Upper lobe of left lung (tissue), 6 donors: ENCODE measurements at regions not wholly inside any gene's neighbourhood (a gene's known extent, or its start where the extent isn't known, plus 50 kb on each side); places are given as distances from the start of the nearest gene placed in this dataset.

Experiments
- ATAC-seq, 2 donors: fragments of 200-7000 bp; cut with Tn5 transposase; one replicate each; pipeline ENCODE4 v1.9.1; 2022; ENCODE audit warnings: mild to moderate bottlenecking in 2 of 2, moderate library complexity in 2 of 2; ENCODE audit not compliant: low FRiP score in 2 of 2
- DNase-seq, 2 donors: peaks; one replicate each; pipeline ENCODE4 v3.0.0-alpha.2; 2019 to 2020
- H3K27ac ChIP-seq, 4 donors: fragments of 200-600 bp; sonication (generic); one replicate each; pipeline ENCODE4 v1.5.1; 2016 to 2019
- H3K27me3 ChIP-seq, 4 donors: fragments of 200-600 bp; sonication (generic); one replicate each; pipeline ENCODE4 v1.5.1; 2017 to 2019
- H3K36me3 ChIP-seq, 4 donors: fragments of 200-600 bp; sonication (generic); one replicate each; pipeline ENCODE4 v1.5.1; 2016 to 2019
- H3K4me1 ChIP-seq, 4 donors: fragments of 200-600 bp; sonication (generic); one replicate each; pipeline ENCODE4 v1.5.1; 2018 to 2019
- H3K4me3 ChIP-seq, 4 donors: fragments of 200-600 bp; sonication (generic); one replicate each; pipeline ENCODE4 v1.5.1; 2017 to 2019; ENCODE audit warnings: mild to moderate bottlenecking in 2 of 4, moderate library complexity in 1 of 4
- H3K9me3 ChIP-seq, 4 donors: fragments of 200-600 bp; sonication (generic); one replicate each; pipeline ENCODE4 v1.5.1; 2018 to 2019
- EP300 ChIP-seq, 4 donors: sonication (generic); formaldehyde crosslinking; IDR thresholded peaks; one replicate each; pipeline ENCODE4 v1.5.1; 2017; ENCODE audit warnings: antibody characterized with exemption in 4 of 4, control low read depth in 2 of 4
- POLR2A ChIP-seq, 4 donors: fragments of 450-650 bp; IDR thresholded peaks; one replicate each; pipeline ENCODE4 v1.5.1; 2016 to 2017; ENCODE audit warnings: antibody characterized with exemption in 4 of 4, mild to moderate bottlenecking in 2 of 4
- POLR2AphosphoS5 ChIP-seq, 2 donors: sonication (generic); formaldehyde crosslinking; IDR thresholded peaks; one replicate each; pipeline ENCODE4 v1.5.1; 2017; ENCODE audit warnings: antibody characterized with exemption in 2 of 2
- WGBS, 2 donors: methylation state at CpG; one replicate each; pipeline ENCODE4 v1.1.5; 2017 to 2018; 5-methylcytosine and 5-hydroxymethylcytosine counted together
- TF ChIP-seq, protein P1 (sequence below), 6 experiments: fragments of 450-650 bp in 4 of 6; fragments of 200-600 bp in 2 of 6; sonication (generic) in 2 of 6; IDR thresholded peaks; one replicate each; pipeline ENCODE4 v1.5.1; 2016 to 2019; ENCODE audit warnings: antibody characterized with exemption in 6 of 6
- donor health status: DM: no; HTN: no; CAD: no; lungs with moderate emphysema.
- donor health status: DM: no; HTN: yes; CAD: no; lungs with severe emphysema.

GRCh38 chr7:46253520-46253919 is 332.4 kb upstream of the IGFBP3 start:
- DNase-seq (no peak), ATAC-seq (no peak)
- WGBS, 2 donors, result 85 to 87% methylated on average over 1 of the region's 1 CpG
- TF ChIP-seq, protein P1, sequence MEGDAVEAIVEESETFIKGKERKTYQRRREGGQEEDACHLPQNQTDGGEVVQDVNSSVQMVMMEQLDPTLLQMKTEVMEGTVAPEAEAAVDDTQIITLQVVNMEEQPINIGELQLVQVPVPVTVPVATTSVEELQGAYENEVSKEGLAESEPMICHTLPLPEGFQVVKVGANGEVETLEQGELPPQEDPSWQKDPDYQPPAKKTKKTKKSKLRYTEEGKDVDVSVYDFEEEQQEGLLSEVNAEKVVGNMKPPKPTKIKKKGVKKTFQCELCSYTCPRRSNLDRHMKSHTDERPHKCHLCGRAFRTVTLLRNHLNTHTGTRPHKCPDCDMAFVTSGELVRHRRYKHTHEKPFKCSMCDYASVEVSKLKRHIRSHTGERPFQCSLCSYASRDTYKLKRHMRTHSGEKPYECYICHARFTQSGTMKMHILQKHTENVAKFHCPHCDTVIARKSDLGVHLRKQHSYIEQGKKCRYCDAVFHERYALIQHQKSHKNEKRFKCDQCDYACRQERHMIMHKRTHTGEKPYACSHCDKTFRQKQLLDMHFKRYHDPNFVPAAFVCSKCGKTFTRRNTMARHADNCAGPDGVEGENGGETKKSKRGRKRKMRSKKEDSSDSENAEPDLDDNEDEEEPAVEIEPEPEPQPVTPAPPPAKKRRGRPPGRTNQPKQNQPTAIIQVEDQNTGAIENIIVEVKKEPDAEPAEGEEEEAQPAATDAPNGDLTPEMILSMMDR (IDR thresholded peaks at IDR 0.05), result no peak
- TF ChIP-seq POLR2A (IDR thresholded peaks at IDR 0.05) (no peak), POLR2AphosphoS5 (IDR thresholded peaks at IDR 0.05) (no peak), EP300 (IDR thresholded peaks at IDR 0.05) (no peak)
- H3K4me3 ChIP-seq, result no peak overlapping the region
- H3K9me3 ChIP-seq, result no peaks in the 10 kb centered on the region
- H3K4me1 ChIP-seq, result peaks cover 0 to 5% (median 0%) of the 10 kb centered on the region in 4 donors
- no peaks in the 10 kb centered on the region for H3K27me3 ChIP-seq
- no peaks in the 10 kb centered on the region for H3K36me3 ChIP-seq
- H3K27ac ChIP-seq, result no peak overlapping the region

GRCh38 chr7:46247664-46248063 is 326.6 kb upstream of the IGFBP3 start:
- ATAC-seq, result no peak
- Histone ChIP-seq H3K4me1 (no peaks in the 10 kb centered on the region), H3K27ac (no peak overlapping the region), H3K36me3 (no peaks in the 10 kb centered on the region), H3K4me3 (no peak overlapping the region), H3K27me3 (no peaks in the 10 kb centered on the region), H3K9me3 (no peaks in the 10 kb centered on the region)
- WGBS, 2 donors, result 86 to 90% methylated on average over 1 of the region's 1 CpG
- DNase-seq, result no peak
- TF ChIP-seq POLR2AphosphoS5 (IDR thresholded peaks at IDR 0.05) (no peak), POLR2A (IDR thresholded peaks at IDR 0.05) (no peak), EP300 (IDR thresholded peaks at IDR 0.05) (no peak)
- TF ChIP-seq, protein P1 (IDR thresholded peaks at IDR 0.05), result no peak

DNA sequence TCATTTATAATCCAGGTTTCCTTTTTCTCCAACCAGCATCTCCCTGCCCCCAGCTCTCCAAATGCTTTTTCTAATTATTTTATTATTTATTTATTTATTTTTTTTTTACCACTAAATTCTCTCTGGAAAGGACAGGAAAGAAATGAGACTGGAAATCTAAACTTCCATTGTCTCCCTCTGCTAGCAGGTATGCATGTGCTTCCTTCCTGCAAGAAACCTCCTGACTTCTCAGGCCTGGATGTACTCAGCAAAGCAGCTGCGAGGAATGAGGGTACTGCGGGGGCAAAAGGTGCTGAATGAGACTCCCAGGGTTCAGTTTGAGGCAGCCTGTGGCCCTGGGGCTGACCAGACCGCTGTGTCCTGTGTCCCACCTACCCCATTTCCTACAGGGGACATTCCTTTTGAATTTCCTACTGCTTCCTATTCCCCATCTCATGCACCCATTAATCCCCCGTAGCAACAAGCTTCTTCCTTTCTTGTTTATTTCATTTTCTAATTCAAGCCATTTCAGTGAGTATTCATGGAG is 324.6 kb upstream of the IGFBP3 start:
- WGBS, 2 donors, result 51 to 54% methylated on average over 4 of the region's 4 CpGs
- H3K4me3 ChIP-seq, result no peak overlapping the region
- no peaks in the 10 kb centered on the region for H3K9me3 ChIP-seq
- no peaks in the 10 kb centered on the region for H3K4me1 ChIP-seq
- DNase-seq (no peak), ATAC-seq (no peak)
- H3K36me3 ChIP-seq, result no peaks in the 10 kb centered on the region
- no peak overlapping the region for H3K27ac ChIP-seq
- TF ChIP-seq POLR2A (IDR thresholded peaks at IDR 0.05) (no peak), POLR2AphosphoS5 (IDR thresholded peaks at IDR 0.05) (no peak), EP300 (IDR thresholded peaks at IDR 0.05) (no peak)
- TF ChIP-seq, protein P1 (IDR thresholded peaks at IDR 0.05), result no peak
- H3K27me3 ChIP-seq, result no peaks in the 10 kb centered on the region

GRCh38 chr7:46244757-46245156 is 323.7 kb upstream of the IGFBP3 start:
- H3K4me3 ChIP-seq, result no peak overlapping the region
- H3K27ac ChIP-seq, result no peak overlapping the region
- DNase-seq (no peak), ATAC-seq (no peak)
- TF ChIP-seq EP300 (IDR thresholded peaks at IDR 0.05) (no peak), POLR2A (IDR thresholded peaks at IDR 0.05) (no peak), POLR2AphosphoS5 (IDR thresholded peaks at IDR 0.05) (no peak)
- TF ChIP-seq, protein P1 (IDR thresholded peaks at IDR 0.05), result no peak
- H3K27me3 ChIP-seq, result no peaks in the 10 kb centered on the region
- WGBS, 2 donors, result 91 to 96% methylated on average over 2 of the region's 2 CpGs
- no peaks in the 10 kb centered on the region for H3K4me1 ChIP-seq
- no peaks in the 10 kb centered on the region for H3K9me3 ChIP-seq
- no peaks in the 10 kb centered on the region for H3K36me3 ChIP-seq

DNA sequence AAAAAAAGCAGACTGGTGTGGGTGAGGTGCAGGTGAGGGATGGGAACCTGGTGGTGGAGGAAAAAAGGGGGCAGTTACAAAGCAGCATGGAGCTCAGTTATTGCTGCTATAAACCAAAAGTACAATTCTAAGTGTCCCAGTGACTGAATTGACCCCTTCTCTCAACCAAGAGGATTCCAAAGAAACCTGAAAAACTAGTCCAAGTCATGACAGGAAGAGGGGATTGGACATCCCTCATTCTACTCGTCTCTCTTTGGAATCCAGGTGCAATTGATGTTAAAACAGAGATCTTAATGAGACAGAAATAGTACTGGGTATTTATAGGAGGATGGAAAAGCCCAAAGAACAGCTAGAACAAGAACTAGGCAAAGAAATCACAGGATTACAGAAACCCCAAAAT is 322.3 kb upstream of the IGFBP3 start:
- no peaks in the 10 kb centered on the region for H3K9me3 ChIP-seq
- no peak for TF ChIP-seq EP300 (IDR thresholded peaks at IDR 0.05)
- TF ChIP-seq POLR2AphosphoS5 (IDR thresholded peaks at IDR 0.05), result no peak
- TF ChIP-seq POLR2A (IDR thresholded peaks at IDR 0.05), result no peak
- TF ChIP-seq, protein P1 (IDR thresholded peaks at IDR 0.05), result no peak

More for the DNA sequence above, 322.3 kb upstream of the IGFBP3 start:
- 33 to 45% methylated on average over 1 of the region's 1 CpG for WGBS, 2 donors
- Histone ChIP-seq H3K27ac (no peak overlapping the region), H3K4me3 (no peak overlapping the region), H3K36me3 (no peaks in the 10 kb centered on the region), H3K27me3 (no peaks in the 10 kb centered on the region), H3K4me1 (no peaks in the 10 kb centered on the region)
- DNase-seq (no peak), ATAC-seq (no peak)
